Esophagus squamous epithelium (tissue), 4 donors: ENCODE measurements at regions not wholly inside any gene's neighbourhood (a gene's known extent, or its start where the extent isn't known, plus 50 kb on each side); places are given as distances from the start of the nearest gene placed in this dataset.

Experiments used
- POLR2A ChIP-seq, 4 donors: fragments of 450-650 bp; IDR thresholded peaks; one replicate each; pipeline ENCODE4 v1.6.1; 2017; ENCODE audit warnings: antibody characterized with exemption in 4 of 4, mild to moderate bottlenecking in 4 of 4, moderate library complexity in 3 of 4
- TF ChIP-seq, protein P1 (sequence below), 6 experiments: fragments of 450-650 bp in 4 of 6; fragments of 200-600 bp in 2 of 6; sonication (generic) in 2 of 6; IDR thresholded peaks; one replicate each; pipeline ENCODE4 v1.5.1; 2016 to 2019; ENCODE audit warnings: antibody characterized with exemption in 6 of 6, mild to moderate bottlenecking in 4 of 6, moderate library complexity in 4 of 6

DNA sequence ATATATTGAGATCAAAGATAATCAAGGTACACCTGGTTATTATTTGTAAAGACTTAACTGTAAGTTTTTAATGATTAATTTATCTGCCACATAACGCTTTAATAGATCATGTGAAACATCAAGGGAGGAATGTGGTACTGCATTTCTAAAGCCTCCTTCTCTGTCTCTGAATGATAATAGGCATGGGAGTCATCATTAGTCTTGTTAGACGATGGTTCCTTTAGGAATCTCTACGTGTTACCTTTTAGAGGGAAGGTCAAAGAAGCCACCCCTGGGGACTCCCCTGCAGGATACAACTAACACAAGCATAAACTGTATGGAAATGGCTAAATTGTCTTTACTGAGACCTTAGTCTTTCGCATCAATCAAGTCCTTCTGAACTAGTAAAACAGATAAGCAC is 173.6 kb upstream of the MCHR2 start:
- no peak for TF ChIP-seq POLR2A (IDR thresholded peaks at IDR 0.05)
- TF ChIP-seq, protein P1, sequence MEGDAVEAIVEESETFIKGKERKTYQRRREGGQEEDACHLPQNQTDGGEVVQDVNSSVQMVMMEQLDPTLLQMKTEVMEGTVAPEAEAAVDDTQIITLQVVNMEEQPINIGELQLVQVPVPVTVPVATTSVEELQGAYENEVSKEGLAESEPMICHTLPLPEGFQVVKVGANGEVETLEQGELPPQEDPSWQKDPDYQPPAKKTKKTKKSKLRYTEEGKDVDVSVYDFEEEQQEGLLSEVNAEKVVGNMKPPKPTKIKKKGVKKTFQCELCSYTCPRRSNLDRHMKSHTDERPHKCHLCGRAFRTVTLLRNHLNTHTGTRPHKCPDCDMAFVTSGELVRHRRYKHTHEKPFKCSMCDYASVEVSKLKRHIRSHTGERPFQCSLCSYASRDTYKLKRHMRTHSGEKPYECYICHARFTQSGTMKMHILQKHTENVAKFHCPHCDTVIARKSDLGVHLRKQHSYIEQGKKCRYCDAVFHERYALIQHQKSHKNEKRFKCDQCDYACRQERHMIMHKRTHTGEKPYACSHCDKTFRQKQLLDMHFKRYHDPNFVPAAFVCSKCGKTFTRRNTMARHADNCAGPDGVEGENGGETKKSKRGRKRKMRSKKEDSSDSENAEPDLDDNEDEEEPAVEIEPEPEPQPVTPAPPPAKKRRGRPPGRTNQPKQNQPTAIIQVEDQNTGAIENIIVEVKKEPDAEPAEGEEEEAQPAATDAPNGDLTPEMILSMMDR (IDR thresholded peaks at IDR 0.05), result no peak
